ENCODE measurements at regions not wholly inside any gene's neighbourhood (a gene's known extent, or its start where the extent isn't known, plus 50 kb on each side); places are given as distances from the start of the nearest gene placed in this dataset.

DNA sequence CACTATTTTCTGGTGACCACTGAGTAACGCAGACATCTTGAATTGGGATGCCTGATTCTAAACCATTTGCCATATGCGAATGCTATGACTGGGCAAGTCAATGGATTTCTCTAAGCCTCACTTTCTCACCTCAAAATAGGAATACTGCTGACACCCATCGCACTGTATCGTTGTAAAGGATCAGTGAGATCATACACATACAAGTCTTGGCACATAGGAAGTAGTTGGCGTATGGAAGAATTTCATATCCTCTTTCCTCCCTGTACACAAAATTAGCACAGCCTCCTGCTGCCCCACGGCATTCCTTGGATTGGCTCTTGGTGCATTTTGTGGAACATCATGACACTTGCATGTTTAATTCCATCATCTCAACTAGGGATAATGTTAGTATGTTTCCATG, 366.9 kb downstream of the CMPK2 start:
- Histone ChIP-seq H3K9ac (no peak overlapping the region), H3K36me3 (replicated peaks in 1 of 2; ENCODE audit: control insufficient read depth in 1 of 2, insufficient read depth in 2 of 2, low read length in 1 of 2) (no peaks in the 10 kb centered on the region), H3F3A (replicated peaks; ENCODE audit: insufficient read depth) (no peaks in the 10 kb centered on the region), H3K4me1 (ENCODE audit: control insufficient read depth in 1 of 2, insufficient read depth in 2 of 2, low read depth in 1 of 2, low read length in 1 of 2) (no peaks in the 10 kb centered on the region; a peak in 1 of 4 replicates), H3K27ac (ENCODE audit: low read depth in 2 of 2, low read length in 1 of 2) (no peak overlapping the region), H2AFZ (ENCODE audit: low read depth) (no peak overlapping the region), H3K9me2 (no peaks in the 10 kb centered on the region), H3K79me2 (ENCODE audit: insufficient read depth) (no peaks in the 10 kb centered on the region), H3K9me3 (no peaks in the 10 kb centered on the region), H3K4me3 (ENCODE audit: low read depth in 2 of 2, low read length in 1 of 2) (no peak overlapping the region), H3K27me3 (ENCODE audit: insufficient read depth) (no peaks in the 10 kb centered on the region), H4K20me1 (ENCODE audit: insufficient read depth) (no peaks in the 10 kb centered on the region), H3K4me2 (no peak overlapping the region)
- CTCF ChIA-PET = no interaction called here
- TF ChIP-seq POLR2AphosphoS5 (IDR thresholded peaks at IDR 0.05; ENCODE audit: low read depth, low read length) (no peak), GATA2 (CRISPR knock-in tag; IDR thresholded peaks at IDR 0.05) (no peak), SIN3A (IDR thresholded peaks at IDR 0.05; ENCODE audit: borderline replicate concordance, low read depth, low read length) (no peak), EZH2phosphoT487 (IDR thresholded peaks at IDR 0.05; ENCODE audit: borderline replicate concordance, low read depth) (no peak), NRF1 (IDR thresholded peaks at IDR 0.05; ENCODE audit: low read depth, low read length) (no peak), RCOR1 (IDR thresholded peaks at IDR 0.05; ENCODE audit: low read length) (no peak), SMC3 (IDR thresholded peaks at IDR 0.05; ENCODE audit: low read depth, low read length) (no peak), YY1 (IDR thresholded peaks at IDR 0.05; ENCODE audit: low read depth) (no peak), TEAD4 (IDR thresholded peaks at IDR 0.05; ENCODE audit: borderline replicate concordance, insufficient read depth) (no peak), FOXJ3 (CRISPR knock-in tag; IDR thresholded peaks at IDR 0.05) (no peak), MAX (IDR thresholded peaks at IDR 0.05; ENCODE audit: low read depth) (no peak), TCF12 (IDR thresholded peaks at IDR 0.05) (no peak), PBX3 (IDR thresholded peaks at IDR 0.05) (no peak), RXRA (IDR thresholded peaks at IDR 0.05; ENCODE audit: borderline replicate concordance, low read depth) (no peak), MEF2A (IDR thresholded peaks at IDR 0.05; ENCODE audit: borderline replicate concordance, low read depth) (no peak), GABPA (IDR thresholded peaks at IDR 0.05; ENCODE audit: low read depth) (no peak), RFX5 (IDR thresholded peaks at IDR 0.05; ENCODE audit: low read length) (no peak)
- TF ChIP-seq, protein P1, sequence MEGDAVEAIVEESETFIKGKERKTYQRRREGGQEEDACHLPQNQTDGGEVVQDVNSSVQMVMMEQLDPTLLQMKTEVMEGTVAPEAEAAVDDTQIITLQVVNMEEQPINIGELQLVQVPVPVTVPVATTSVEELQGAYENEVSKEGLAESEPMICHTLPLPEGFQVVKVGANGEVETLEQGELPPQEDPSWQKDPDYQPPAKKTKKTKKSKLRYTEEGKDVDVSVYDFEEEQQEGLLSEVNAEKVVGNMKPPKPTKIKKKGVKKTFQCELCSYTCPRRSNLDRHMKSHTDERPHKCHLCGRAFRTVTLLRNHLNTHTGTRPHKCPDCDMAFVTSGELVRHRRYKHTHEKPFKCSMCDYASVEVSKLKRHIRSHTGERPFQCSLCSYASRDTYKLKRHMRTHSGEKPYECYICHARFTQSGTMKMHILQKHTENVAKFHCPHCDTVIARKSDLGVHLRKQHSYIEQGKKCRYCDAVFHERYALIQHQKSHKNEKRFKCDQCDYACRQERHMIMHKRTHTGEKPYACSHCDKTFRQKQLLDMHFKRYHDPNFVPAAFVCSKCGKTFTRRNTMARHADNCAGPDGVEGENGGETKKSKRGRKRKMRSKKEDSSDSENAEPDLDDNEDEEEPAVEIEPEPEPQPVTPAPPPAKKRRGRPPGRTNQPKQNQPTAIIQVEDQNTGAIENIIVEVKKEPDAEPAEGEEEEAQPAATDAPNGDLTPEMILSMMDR (IDR thresholded peaks at IDR 0.05) = no peak
- TF ChIP-seq, protein P2, sequence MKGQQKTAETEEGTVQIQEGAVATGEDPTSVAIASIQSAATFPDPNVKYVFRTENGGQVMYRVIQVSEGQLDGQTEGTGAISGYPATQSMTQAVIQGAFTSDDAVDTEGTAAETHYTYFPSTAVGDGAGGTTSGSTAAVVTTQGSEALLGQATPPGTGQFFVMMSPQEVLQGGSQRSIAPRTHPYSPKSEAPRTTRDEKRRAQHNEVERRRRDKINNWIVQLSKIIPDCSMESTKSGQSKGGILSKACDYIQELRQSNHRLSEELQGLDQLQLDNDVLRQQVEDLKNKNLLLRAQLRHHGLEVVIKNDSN (IDR thresholded peaks at IDR 0.05; ENCODE audit: borderline replicate concordance, low read depth) = no peak
- POLR2A ChIA-PET = no interaction called here
- WGBS (ENCODE audit: low lambda C conversion rate) = 61% methylated on average over 6 of the region's 6 CpGs
- DNase-seq = no peak

All from SK-N-SH (cell line).